ENCODE measurements at regions not wholly inside any gene's neighbourhood (a gene's known extent, or its start where the extent isn't known, plus 50 kb on each side); places are given as distances from the start of the nearest gene placed in this dataset.

- peaks cover 23% of the 10 kb centered on the region for H3K4me1 Mint-ChIP-seq
- no peak for DNase-seq
- H3K36me3 Mint-ChIP-seq (ENCODE audit: low read depth) = no peaks in the 10 kb centered on the region
- H3K27ac Mint-ChIP-seq = no peak overlapping the region
- TF ChIP-seq CTCF (IDR thresholded peaks at IDR 0.05) = no peak
- H3K9me3 Mint-ChIP-seq = no peaks in the 10 kb centered on the region
- H3K4me3 Mint-ChIP-seq = no peak overlapping the region
- no peaks in the 10 kb centered on the region for H3K27me3 Mint-ChIP-seq (ENCODE audit: low read depth, poor library complexity)
Observed at GRCh38 chr1:183710734-183711133, 57.6 kb upstream of the APOBEC4 start.

- no peak overlapping the region for H3K27ac Mint-ChIP-seq
- H3K36me3 Mint-ChIP-seq (ENCODE audit: low read depth) = no peaks in the 10 kb centered on the region
- peaks cover 23% of the 10 kb centered on the region for H3K4me1 Mint-ChIP-seq
- TF ChIP-seq CTCF (IDR thresholded peaks at IDR 0.05) = no peak
- no peak overlapping the region for H3K4me3 Mint-ChIP-seq
- DNase-seq = no peak
- no peaks in the 10 kb centered on the region for H3K9me3 Mint-ChIP-seq
- H3K27me3 Mint-ChIP-seq (ENCODE audit: low read depth, poor library complexity) = no peaks in the 10 kb centered on the region
Observed at GRCh38 chr1:183710333-183710732, 57.2 kb upstream of the APOBEC4 start.

GRCh38 chr1:183704131-183704530, 51.0 kb upstream of the APOBEC4 start:
- Mint-ChIP-seq H3K4me1 (peaks cover 15% of the 10 kb centered on the region), H3K27ac (no peak overlapping the region), H3K4me3 (no peak overlapping the region), H3K27me3 (ENCODE audit: low read depth, poor library complexity) (no peaks in the 10 kb centered on the region), H3K9me3 (no peaks in the 10 kb centered on the region), H3K36me3 (ENCODE audit: low read depth) (no peaks in the 10 kb centered on the region)
- DNase-seq = no peak
- no peak for TF ChIP-seq CTCF (IDR thresholded peaks at IDR 0.05)
